Hippocampal formation (tissue), 2 donors: ENCODE measurements at regions not wholly inside any gene's neighbourhood (a gene's known extent, or its start where the extent isn't known, plus 50 kb on each side); places are given as distances from the start of the nearest gene placed in this dataset.
"Not testable (repeated sequence)": the region's sequence is repeated elsewhere in the genome, so short reads cannot be mapped to it uniquely, and the experiment has no call there.

Source experiments
- DNase-seq, 2 donors: peaks; one replicate each; lab custom pipeline; 2025; lab: John Stamatoyannopoulos, UW

DNA sequence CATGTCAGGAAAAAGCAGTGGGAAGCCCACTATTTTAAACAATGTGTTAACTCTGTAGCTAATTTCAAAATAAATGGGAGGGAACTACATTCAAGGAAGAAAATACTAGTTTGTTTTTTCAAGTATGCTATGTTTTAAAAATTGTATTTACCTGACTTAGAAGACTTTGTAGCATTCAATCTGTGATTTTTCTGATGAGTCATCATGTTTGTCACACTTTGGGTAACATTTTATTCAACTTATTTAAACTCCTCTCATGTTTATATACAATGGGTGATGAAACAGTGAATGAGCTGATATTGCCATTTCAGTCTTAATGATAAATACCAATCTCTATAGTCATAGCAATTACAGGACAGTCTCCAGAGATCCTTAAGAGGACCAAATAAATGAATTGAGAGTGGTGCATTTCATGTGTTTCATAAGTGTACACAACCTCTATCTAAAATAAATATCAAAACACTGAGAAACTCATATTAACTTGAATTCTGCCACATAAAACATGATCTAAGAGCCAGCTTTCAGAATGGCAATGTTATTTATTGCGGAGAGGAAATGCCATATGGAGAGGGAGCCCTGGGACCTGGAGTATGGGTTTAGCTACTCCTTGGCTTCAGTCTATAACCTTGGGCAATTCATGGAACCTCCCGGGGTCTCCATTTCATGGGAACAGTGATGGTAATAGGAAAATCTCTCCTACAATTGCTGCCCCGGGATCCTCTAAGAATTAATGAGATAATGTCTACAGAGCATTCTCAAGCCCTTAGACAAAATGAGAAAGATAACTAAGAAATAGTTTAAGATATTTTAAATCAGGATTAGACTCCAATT lies 913.9 kb downstream of the TLE4 start:
- DNase-seq: no peak

DNA sequence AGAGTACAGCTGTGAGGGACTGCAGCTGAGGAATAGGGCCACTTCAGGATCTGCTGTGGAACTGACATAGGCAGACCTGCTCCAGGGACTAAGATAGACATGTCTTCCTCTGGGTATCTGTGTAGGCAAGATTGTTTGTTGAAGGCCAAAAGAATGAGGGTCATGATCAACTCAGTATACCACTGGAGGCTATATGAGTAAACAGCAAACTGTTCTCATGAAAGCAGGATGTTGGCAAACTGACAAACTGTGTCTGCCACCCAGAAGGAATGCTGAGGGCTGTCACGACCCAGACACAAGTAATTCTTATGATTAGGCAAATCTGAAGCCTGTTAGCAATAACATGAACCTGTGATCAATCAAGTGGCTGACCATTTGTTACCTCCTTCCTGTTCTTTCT lies 910.5 kb downstream of the TLE4 start:
- not testable (repeated sequence) for DNase-seq

DNA sequence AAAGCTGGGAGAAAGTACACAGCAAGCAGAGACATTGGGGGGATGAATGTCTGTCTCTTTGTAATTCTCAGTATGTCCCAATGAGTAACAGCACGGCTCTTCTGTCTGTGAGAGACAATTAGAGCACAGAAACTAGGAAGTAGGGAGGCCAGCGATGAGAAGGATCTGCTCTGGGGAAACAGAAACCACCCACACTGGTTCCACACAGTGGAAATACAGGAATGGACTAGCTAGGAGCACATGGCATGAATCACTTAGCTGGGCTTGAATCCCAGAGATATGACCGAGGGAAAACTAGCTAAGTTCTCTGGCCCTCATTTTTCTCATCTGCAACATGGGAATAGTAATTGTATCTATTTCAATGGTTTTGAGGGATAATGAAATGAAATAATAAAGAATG lies 895.9 kb downstream of the TLE4 start:
- no peak for DNase-seq

DNA sequence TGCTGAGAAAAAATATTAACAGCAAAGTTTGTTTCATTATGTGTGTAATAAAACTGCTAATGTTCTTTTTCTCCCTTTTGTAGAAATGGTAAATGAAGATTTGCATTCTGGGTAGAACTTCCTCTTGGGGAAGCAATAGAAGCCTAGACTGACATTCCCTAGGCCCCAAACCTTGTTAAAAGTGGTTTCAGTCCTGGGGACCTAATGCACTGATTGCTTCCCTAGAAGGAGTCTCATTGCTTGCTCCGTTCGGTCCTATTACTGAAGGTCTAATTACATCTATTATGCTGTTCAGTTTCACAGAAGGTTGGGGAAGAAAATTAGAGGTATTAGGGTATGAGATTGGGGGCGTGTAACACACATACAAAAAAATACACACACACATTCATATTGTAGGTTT lies 893.8 kb downstream of the TLE4 start:
- no peak for DNase-seq

DNA sequence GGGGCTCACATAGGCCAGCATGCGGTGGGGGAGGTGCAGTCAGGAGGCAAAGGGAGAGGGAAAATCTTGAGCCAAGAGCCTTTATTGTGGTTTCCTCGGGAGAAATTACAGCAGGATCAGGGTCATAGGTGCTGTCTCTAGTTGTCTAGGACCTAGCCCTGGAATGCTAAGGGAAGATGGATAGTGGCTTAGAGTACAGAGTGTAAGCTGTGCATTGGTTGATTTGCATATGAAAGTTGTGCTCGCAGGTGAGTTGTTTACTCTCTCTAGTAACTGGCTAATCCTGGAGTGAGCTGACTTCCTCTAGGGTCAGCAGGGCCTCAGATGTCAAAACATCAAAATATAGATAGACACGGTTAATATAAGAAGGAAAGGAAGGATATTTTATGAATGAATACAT lies 877.7 kb downstream of the TLE4 start:
- DNase-seq: no peak

DNA sequence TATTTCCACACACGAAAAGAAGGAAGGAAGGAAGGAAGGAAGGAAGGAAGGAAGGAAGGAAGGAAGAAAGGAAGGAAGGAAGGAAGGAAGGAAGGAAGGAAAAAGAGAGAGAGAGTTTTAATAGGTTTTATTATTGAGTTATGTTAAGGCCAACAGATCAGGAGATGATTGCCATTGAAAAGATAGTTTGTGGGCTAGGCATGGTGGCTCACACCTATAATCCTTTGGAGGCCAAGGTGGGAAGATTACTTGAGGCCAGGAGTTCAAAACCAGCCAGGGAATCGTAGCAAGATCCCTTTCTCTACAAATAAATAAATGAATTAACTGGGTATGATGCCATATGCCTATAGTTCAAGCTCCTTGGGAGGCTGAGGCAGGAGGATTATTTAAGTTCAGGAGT lies 877.2 kb downstream of the TLE4 start:
- DNase-seq: no peak

DNA sequence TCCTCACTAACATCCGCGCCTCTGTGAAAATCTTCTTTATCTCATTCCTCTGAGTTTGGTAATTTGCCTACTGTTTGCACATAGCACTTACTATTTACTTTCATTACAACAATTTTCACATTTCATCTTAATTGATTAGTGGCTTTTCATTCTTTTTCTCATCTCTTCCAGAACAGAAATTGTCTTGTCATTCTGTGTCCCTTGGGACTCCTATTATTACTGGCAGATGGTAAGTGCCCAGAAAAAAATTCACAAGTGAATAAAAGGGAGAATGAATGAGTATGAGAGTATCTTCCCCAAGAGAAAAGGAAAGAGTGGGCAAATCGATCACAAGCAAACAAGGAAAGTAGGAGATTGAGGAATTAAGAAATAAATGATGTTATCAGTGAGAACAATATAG lies 876.1 kb downstream of the TLE4 start:
- DNase-seq: no peak

DNA sequence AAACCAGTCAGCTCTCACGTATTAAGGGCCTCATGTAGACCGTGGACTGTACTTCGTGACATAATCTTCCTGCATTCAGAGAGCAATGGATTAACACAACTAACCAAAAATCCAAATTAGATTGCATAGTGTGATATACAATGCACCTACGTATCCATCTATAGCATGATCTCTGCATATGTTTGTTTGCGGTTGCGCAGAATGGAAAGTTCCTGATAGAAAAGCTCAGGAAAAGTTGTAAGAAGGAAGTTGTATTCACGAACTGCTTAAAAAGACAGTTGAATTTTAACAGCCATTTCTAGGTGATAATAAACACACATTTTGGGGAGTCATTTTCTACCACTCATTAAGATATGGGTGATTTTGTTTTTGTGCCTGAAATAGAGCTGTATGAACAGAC lies 869.0 kb downstream of the TLE4 start:
- no peak for DNase-seq

DNA sequence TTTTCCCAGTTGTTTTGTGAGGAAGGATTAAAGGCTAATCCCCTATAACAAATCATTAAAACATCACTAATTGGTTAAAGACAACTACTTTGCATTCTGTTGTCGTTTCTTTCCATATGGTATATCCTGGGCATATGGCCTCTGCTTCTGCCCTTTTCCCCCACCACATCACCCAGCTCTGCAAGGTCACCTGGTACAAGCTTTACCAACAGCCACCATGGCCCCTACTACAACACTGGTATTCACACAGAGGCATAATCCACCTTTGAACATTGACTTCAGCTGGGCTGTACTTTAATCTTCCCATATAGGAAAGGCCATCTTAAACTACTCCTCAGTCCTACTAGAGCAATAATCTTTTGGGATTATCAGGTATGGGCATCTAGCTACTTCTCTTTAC lies 866.1 kb downstream of the TLE4 start:
- no peak for DNase-seq

DNA sequence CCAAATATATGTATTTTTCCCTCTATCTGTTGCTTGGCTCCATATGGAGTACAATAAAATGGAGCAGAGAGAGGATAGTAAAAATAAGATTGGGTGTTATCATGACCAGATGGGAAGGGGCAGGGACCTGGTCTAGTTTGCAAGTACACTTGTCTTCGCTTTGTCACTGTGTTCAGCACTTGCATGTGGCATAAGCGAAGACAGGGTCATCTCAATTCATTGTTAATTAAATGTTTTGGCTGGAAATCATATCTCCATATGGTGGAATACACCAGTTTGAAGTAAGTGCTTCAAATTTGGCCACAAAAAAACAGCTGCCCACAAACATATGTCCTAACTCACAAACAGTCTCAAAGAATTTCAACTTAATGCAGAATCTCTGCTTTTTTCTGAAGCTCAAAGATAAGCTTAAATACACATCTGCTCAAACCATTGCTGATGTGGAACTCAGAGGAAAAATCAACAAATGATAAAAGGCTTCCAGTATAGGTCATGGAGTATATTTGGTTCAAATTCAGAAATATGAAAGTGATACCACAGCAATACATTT lies 865.4 kb downstream of the TLE4 start:
- DNase-seq: no peak

DNA sequence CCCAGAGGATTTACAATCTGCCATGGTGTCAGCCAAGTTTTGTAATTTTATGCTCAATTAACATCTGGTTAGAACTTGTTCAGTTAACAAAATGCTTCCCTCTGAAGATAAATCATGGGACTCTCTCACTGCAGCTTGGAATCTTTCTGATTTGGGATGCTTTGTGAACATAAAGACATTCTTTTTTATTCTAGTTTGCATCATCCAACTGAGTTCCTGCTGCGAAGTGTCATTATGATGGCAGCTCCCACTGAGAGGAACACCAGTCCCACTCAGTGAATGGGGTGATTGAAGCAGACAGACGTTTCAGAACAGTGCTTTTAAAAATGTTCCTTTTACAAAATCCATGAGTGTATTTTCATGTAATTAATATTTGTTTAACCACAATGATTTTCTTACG lies 863.8 kb downstream of the TLE4 start:
- no peak for DNase-seq

DNA sequence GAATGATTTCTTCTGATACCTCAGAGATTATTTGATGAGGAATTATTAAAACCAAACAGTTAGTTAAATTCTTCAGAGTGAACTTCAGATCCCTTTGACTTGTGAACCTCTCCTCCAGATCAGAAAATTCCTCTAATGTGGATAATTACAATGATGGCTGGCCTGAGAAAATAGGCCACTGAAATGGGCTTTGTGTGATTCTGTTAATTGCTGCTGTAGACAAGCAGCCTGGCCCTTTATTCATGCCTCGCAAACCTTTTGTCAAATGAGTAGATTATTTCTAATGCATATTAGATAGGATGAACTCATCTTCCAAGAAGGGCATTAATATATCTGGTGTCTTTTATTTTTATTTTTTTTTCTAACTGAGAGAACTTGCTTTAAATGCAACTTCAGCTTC lies 855.2 kb downstream of the TLE4 start:
- no peak for DNase-seq

DNA sequence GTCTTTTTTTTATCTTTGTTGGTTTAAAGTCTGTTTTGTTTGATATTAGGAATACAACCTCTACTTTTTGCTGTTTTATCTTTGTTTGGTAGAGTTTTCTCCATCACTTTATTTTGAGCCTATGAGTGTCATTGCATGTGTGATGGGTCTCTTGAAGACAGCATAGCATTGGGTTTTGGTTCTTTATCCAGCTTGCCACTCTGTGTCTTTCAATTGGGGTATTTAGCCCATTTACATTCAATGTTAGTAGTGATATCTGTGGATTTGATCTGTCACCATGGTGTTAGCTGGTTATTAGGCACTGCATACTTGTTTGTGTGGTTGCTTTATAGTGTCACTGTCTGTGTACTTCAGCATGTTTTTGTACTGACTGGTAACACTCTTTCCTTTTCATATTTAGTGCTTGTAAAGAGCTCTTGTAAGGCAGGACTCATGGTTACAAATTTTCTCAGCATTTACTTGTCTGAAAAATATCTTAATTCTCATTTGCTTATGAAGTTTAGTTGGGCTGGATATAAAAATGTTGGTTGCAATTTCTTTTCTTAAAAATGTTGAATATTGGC lies 845.5 kb downstream of the TLE4 start:
- DNase-seq: no peak

DNA sequence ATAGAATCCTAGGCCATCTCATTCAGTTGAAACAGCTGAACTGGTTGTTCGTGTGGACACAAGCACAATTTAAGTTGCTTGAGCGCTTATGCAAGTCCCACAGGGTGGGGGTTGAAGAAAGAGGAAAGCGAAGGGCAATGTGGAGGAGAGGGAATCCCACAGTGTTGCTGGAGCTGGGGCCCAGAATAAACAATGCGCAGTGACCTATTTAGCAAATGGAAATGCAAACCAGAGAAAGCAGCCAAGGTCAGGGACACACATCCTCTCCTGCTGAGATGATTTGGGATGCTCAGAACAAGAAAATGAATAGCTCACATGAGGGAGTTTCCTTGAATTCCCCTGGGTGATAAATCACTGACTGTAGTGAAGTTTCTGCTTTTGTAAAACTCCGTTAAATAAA lies 838.3 kb downstream of the TLE4 start:
- DNase-seq: peak in 1 of 2 donors; percentile 6

DNA sequence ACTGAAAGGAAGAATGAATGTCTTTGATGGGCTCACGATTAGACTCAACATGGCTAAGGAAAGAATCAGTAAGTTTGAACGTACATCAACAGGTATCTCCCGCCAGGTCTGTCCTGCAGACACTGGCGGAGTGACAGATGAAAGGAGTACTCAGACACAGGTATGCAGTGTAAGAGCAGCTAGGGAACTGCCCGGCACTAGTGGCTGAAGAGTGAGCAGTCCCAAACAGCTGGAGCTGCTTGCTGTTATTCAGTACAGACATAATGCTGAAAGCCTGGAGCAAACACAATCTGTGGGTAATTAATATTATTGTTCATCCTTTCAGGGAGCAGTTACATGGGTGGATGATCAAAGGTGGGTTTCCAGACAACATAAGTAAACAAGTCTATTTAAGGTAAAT lies 835.5 kb downstream of the TLE4 start:
- DNase-seq: no peak

DNA sequence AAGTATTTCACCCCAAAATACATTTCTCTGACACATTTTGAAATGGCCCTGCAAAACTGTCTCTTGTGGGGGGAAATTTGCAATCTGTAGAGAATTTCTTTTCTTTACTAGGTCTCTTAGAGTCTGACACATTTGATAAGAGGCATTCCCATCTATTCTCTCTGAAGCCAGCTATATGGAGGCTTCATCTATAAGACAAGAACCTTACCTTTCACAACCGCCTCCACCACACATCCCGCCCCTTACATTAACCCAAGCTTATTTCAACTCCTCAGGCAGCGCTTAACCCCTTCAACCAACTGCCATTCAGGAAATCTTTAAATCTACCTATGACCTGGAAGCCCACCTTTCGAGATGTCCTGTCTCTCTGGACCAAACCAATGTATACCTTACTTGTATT lies 829.5 kb downstream of the TLE4 start:
- DNase-seq: no peak

DNA sequence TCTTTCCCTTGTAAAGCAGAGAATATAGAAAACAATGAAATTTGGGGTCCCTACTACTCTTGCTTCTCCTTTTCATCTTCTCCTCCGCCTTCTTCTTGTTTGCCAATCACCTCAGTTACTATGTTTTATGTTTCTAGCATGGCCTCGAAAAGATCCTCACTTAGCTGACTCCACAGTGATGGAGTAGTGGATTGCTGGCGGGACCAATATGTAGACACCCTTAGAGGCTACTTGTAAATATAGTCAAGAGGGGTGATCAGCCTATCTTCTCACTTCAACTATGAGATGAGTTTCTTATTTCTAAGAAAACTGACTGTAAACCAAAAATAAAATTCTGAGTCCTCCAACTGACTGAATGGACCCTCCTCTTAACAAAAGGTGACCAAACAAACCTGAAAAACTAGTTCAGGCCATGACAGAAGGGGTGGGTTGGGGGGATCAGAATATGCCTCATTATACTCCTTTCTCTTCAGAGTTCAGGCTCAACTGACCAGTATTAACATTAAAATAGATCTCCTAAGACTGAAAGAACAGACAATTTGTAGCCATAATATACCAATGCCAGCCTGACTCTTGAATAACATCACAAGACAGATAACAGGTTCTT lies 829.0 kb downstream of the TLE4 start:
- DNase-seq: no peak

DNA sequence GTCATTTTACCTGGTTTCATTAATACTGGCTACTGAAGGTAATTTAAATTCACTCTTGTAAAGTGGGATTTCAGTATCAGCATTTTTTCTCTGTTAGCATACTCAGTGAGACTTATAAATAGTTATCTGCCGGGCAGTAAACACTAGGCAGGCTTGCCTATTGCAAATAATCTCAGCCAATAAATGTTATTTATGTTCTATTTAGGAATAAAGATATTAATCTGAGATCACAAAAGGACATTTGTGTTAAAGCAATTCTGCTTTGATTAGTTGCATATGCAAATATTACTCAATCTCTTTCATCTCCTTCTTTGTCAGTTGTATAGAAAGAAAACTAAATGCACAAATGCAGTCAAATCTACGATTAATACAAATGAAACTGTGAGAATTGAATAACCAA lies 827.8 kb downstream of the TLE4 start:
- DNase-seq: no peak

DNA sequence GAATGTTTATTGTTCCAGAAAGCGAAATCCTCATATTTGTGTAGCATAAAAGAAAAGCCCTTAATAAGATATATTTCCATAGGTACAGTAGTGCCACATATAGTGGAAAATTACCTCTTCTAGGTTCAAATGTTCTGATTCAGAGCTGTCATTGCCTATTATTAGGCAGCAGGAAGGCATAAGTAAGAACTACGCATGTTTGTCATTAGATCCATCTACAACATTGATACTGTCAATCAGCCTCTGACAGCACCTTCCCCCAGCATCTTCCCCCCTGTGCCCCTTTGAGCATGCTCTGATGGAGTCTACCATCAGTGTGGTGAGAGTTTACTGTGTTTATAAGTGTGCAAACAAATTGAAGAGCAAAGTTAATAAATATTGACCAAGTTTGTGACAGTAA lies 816.1 kb downstream of the TLE4 start:
- no peak for DNase-seq

DNA sequence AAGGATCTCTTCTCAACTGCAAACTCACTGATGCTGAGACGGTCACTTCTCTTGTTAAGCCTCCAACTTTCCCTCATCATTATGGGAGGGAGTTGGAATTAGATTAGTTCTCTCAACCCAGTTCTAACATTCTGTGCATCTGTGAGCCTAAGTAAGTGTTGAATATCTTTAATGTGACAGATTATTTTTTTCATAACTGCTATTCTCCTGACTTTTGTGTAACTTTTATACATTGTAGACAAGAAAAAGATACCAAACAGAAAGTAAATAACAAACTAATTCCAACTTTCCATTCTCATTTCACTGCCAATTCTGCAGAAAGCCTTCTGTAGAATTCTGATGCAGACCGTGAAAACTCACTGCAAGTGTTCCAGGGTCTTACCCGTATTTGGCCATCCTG lies 813.5 kb downstream of the TLE4 start:
- no peak for DNase-seq

DNA sequence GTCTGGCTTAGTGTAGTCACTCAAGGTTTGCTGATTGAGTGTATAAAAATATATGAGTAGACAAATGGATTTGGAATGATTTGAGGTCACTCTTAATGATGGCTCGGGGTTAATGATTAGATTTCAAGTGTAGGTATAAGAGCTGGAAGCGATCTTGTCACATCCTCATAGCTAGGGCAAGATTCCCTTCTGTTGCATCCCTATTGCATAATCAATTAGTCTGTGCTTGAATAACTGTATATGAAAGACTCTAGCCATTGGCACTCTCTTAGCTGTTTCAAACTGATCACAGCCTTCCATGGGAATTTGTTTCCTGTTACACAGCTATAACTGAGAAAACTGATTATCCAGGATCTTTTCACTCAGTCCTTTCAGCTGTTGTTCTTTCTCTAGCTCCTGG lies 811.6 kb downstream of the TLE4 start:
- DNase-seq: no peak

DNA sequence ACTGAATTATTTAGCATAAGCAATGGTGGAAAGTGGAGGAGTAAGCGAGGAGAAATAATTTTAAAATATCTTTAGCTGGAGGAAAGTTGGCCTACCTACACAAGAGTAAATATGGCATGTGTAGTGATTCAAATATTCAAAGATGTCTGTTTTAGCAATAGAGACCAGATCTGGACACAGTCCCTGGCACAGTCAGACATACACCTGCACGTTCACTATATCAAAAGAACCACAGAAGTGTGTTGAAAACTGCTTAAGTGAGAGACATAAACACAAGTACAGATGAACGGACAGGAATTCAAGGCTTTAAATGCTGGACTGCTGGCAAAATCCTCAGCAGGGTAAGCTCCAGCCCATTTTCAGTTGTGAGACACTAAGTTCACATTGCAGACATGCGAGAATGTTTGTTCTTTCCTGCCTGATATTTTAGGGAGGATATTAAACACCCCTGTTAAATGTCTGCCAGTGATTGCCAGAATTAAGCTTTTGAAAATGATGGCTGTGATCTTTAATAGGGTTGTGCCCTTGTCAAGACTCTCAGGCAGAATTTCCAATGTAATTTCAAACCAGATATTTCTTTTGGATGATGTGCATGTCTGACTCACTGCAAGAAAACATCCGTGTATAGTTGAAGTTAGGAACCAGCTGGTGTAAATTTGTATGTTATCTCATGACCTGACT lies 810.6 kb downstream of the TLE4 start:
- peak in 1 of 2 donors; percentile 2 for DNase-seq

DNA sequence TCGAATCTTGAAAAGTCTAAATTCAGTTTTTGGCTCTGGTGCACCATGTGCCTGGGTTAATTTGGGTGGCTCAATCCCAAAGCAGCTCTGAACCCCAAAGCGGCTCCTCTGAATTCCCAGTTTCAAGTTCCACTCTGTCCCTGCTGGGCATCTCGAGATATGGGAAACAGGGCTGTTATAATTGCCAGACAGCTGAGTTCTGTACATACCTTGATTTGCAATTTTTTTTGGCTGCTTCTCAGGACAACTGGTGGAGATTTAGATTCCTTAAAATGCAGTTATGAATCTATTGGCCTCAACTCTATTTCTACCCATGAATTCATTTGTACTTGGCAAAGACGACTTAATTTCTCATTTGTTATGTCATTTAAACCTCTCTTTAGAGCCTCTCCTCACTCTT lies 808.5 kb downstream of the TLE4 start:
- no peak for DNase-seq
